C1 segment of cervical spinal cord (tissue), 14 donors: ENCODE measurements at regions not wholly inside any gene's neighbourhood (a gene's known extent, or its start where the extent isn't known, plus 50 kb on each side); places are given as distances from the start of the nearest gene placed in this dataset.
A peak's percentile ranks its signal among the peaks of the same experiment; 100 is the strongest.

Experiments used
- DNase-seq, 14 donors: peaks; one replicate each; lab custom pipeline; 2025; lab: John Stamatoyannopoulos, UW

GRCh38 chr10:7507887-7508726 lies 97.3 kb upstream of the SFMBT2 start:
- DNase-seq, result no peak

- no peak for DNase-seq
Measured at GRCh38 chr10:7506571-7506970, 95.7 kb upstream of the SFMBT2 start.

- no peak for DNase-seq
Measured at GRCh38 chr10:7505196-7505595, 94.4 kb upstream of the SFMBT2 start.

- no peak for DNase-seq
Measured at GRCh38 chr10:7503190-7503589, 92.4 kb upstream of the SFMBT2 start.

- DNase-seq, result no peak
Measured at GRCh38 chr10:7501157-7501556, 90.3 kb upstream of the SFMBT2 start.

- no peak for DNase-seq
Measured at GRCh38 chr10:7498111-7498510, 87.3 kb upstream of the SFMBT2 start.

GRCh38 chr10:7493996-7494395 lies 83.2 kb upstream of the SFMBT2 start:
- DNase-seq, result no peak

- no peak for DNase-seq
Measured at GRCh38 chr10:7492660-7493046, 81.8 kb upstream of the SFMBT2 start.

GRCh38 chr10:7491949-7492659 lies 81.3 kb upstream of the SFMBT2 start:
- no peak for DNase-seq

- no peak for DNase-seq
Measured at GRCh38 chr10:7491230-7491629, 80.4 kb upstream of the SFMBT2 start.

GRCh38 chr10:7488418-7488829 lies 77.6 kb upstream of the SFMBT2 start:
- DNase-seq, result peak in 1 of 14 donors; percentile 23

GRCh38 chr10:7487528-7487927 lies 76.7 kb upstream of the SFMBT2 start:
- DNase-seq, result no peak

GRCh38 chr10:7486528-7486927 lies 75.7 kb upstream of the SFMBT2 start:
- no peak for DNase-seq

GRCh38 chr10:7485799-7486198 lies 75.0 kb upstream of the SFMBT2 start:
- peak in 1 of 14 donors; percentile 15 for DNase-seq

GRCh38 chr10:7485244-7485556 lies 74.4 kb upstream of the SFMBT2 start:
- no peak for DNase-seq

- DNase-seq, result peak in 3 of 14 donors; percentile 10 to 27 (median 17)
Measured at GRCh38 chr10:7484456-7485243, 73.8 kb upstream of the SFMBT2 start.

- DNase-seq, result no peak
Measured at GRCh38 chr10:7483848-7484247, 73.0 kb upstream of the SFMBT2 start.

GRCh38 chr10:7482992-7483391 lies 72.2 kb upstream of the SFMBT2 start:
- no peak for DNase-seq

- DNase-seq, result no peak
Measured at GRCh38 chr10:7481368-7481765, 70.5 kb upstream of the SFMBT2 start.

- DNase-seq, result peak in 2 of 14 donors; percentile 16 to 50
Measured at GRCh38 chr10:7480742-7481367, 70.0 kb upstream of the SFMBT2 start.

GRCh38 chr10:7479861-7480598 lies 69.2 kb upstream of the SFMBT2 start:
- DNase-seq, result no peak
